ENCODE measurements at regions not wholly inside any gene's neighbourhood (a gene's known extent, or its start where the extent isn't known, plus 50 kb on each side); places are given as distances from the start of the nearest gene placed in this dataset.
"Not testable (repeated sequence)": the region's sequence is repeated elsewhere in the genome, so short reads cannot be mapped to it uniquely, and the experiment has no call there.

DNA sequence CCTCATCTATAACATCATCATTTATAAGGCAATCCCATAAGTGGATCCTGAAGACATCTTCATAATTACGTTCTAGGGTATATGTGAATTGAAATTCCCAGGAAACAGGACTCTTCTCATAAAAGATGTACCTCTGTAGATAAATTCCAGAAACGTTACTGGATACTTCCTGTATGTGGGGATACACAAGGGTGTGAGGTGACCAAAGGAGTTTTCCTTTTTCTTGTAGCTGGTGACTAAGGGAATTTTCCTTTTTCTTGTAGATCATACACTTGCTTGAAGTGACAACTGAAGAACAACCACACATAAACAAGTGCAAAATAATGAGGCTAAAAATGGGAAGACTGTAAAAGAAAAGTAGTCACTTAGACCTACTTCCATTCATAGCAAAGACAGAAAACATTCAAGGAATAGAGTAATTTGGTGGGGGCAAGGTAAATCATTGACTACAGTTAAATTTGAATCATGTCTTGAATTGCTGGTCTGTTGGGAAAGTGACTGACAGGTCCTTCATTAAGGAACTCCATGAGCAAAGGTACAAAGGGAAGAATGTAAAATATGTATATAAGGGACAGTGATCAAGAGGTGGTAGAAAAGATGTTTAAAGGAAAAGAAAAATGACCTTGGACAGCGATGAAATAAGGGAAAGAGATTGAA is 53.2 kb upstream of the UBE2E3 start:
- DNase-seq = no peak

- no peak for DNase-seq
Measured at GRCh38 chr2:180925700-180926099, 54.7 kb upstream of the UBE2E3 start.

DNA sequence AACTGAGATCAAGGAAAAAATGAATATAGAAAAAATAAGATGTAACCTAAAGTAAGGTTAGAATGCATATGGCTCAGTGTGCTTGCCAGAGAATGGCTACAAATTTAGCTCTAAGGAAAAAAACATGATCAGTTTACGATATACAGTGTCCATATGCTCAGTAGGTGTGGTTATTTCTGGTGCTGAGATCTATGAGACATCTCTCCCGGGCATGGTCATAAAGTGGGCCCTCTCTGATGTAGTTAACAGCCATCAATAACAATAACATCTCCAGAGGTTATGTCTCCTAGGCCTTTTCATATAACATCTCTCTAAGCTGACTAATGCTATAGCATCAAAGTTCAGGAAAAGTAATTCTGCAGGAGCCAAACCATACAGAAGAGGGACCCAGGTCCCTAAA is 56.3 kb upstream of the UBE2E3 start:
- no peak for DNase-seq

GRCh38 chr2:180910831-180911665 is 69.4 kb upstream of the UBE2E3 start:
- no peak for DNase-seq

DNA sequence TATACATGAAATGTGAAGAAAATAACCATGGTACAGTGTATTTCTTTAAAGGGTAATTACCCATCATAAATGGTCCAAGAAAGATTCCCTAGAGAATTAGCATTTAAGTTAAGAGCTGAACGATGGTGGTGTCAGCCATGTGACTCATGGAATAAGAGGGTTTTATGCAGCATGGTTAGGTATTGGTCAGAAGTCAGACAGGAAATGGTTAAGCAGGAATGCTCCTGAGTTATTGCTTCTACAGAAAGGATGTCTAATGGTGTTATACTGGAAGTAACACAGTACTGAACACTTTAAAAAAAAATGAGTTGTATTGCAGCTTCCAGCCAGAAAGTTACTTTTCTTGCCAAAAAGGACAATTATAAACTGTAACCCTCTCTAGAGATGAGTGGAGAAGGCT is 72.7 kb upstream of the UBE2E3 start:
- no peak for DNase-seq

- DNase-seq = peak; percentile 11
Measured at GRCh38 chr2:180905461-180905860, 74.9 kb upstream of the UBE2E3 start.

DNA sequence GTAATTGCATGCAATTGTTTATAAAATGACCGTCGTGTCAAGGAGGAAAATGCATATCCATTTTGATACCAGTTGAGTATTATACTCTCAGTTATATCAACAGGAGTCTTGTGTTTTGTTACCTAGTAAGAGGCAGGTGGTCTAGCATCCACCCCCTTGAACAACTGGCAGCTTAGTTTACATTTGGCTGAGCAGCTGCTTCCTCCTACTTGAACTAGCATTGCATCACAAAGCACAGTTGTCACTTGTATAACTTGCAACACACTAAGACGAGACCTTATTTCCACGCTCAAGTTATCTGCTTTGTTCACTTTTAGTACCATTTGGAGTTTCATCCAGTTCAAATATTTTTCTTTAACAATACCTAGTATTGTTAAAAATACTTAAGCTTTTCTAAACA is 75.4 kb upstream of the UBE2E3 start:
- DNase-seq = peak; percentile 28

- DNase-seq = no peak
Measured at GRCh38 chr2:180901331-180901730, 79.1 kb upstream of the UBE2E3 start.

GRCh38 chr2:180893752-180894151 is 86.7 kb upstream of the UBE2E3 start:
- DNase-seq = no peak

GRCh38 chr2:180892091-180892490 is 88.3 kb upstream of the UBE2E3 start:
- no peak for DNase-seq

GRCh38 chr2:180891360-180891759 is 89.0 kb upstream of the UBE2E3 start:
- DNase-seq = no peak

DNA sequence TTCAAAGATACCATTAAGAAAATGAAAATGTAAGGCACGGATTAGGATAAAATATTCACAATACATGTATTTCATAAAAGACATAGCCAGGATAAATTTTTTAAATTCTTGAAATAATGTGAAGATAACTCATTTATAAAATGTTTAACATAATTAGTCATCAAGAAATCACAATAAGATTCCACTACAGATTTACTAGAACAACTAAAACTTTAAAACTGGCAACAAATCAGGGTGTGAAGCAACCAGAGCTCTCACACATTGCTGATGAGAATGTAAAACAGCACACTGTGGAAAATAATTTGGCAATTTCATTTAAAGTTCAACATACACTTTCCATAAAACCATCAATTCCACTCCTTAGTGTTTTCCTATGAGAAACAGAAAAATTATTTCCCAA is 89.6 kb upstream of the UBE2E3 start:
- DNase-seq = no peak

DNA sequence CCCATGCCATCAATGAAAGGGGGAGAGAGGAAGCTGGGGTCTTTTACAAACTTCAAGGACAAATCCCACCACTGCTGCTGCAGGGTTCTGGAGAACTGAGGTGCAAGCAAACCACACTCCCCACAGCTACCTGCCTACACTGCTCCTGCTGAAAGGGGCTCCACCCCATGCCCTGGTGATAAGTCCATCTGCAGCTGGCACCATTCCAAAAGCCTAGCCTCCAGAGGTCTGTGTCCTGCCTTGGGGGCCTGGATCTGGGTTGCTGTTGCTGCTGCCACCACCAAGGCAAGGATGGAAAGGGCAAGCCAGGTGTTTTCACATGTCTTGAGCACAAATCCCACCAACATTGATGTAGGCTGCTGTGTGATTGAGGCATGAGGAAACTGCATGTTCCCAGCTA is 97.4 kb upstream of the UBE2E3 start:
- no peak for DNase-seq

GRCh38 chr2:180876506-180876905 is 103.9 kb upstream of the UBE2E3 start:
- DNase-seq = no peak

DNA sequence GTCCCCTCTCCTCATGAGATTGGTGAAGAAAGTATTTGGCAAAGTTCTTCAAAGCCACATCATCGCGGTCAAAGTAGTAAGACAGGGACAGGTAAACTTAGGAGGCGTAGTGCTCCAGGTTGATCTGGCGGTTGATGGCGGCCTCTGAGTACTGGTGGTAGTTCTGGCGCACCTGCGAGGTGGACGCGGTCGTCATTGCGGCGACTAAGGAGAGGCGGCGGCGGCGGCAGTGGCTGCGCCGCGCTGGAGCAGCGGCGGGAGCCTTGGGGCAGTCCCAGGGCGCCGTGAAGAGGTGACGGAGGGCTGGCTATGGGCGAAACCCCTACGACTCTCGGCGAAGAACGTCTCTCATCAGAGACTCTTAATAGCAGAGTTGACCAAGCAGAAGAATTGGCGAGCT is 107.2 kb upstream of the UBE2E3 start:
- no peak for DNase-seq

DNA sequence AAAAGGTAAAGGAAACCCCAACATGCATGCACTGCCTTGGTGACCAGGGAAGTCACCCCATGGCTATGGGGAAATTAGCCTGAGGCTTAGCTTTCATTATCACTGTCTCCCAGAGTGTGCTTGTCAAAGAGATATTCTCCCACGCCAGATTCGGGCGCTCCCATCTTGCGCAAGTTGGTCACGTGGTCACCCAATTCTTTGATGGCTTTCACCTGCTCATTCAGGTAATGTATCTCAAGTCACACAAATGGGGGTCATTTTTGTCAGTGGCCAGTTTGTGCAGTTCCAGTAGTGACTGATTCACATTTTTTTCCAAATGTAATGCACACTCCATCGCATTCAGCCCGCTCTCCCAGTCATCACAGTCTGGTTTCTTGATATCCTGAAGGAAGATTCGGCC is 107.6 kb upstream of the UBE2E3 start:
- DNase-seq = not testable (repeated sequence)

DNA sequence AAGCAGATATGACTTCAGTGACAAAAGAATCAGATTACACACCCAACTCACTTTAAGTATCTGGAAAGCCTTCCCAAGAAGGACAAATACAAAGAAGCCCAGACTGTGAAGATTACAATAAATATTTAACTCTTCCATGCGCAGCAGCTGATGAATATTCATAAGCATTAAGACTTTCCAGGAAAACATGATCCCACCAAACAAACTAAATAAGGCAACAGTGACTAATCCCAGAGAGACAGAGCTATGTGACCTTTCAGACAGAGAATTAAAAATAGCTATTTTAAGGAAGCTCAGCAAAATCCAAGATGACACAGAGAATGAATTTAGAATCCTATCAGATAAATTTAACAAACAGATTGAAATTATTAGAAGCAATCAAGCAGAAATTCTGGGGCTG is 108.2 kb upstream of the UBE2E3 start:
- no peak for DNase-seq

DNA sequence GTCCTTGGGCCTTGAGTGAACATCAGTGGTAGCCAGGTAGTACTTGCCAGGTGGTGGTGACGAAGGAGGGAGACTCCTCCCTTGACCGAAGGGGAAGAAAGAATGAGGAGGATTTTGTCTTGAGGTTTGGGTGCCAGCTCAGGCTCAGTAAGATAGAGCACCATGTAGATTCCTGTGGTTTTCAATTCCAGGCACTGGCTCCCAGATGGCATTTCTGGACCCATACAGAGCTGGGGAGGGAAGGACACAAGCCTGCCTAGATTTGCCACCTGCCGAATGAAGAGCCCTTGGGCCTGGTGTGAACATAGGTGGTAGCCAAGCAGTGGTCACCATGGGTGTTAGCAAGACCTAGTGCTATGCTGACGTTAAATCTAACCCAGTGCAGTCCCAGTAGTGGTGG is 108.8 kb upstream of the UBE2E3 start:
- DNase-seq = no peak

GRCh38 chr2:180849851-180850250 is 130.6 kb upstream of the UBE2E3 start:
- no peak for DNase-seq

DNA sequence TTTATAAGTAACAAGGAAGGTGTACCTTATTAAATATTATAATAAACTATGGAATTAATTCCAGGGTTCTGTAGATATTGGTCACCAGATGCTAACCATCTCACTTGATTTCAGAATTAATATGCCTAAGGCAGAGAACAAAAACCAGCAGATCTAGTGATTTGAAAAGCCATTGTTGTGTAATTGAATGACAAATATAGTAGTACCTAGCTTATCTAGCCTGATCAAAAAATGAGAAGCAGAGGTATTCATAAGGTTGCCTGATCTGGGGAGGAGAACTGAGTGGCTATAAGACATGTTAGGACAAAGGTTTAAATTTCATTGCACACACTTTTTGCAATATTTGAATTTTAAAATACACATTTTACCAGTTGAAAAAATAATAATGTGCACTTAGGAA is 132.0 kb upstream of the UBE2E3 start:
- DNase-seq = no peak

DNA sequence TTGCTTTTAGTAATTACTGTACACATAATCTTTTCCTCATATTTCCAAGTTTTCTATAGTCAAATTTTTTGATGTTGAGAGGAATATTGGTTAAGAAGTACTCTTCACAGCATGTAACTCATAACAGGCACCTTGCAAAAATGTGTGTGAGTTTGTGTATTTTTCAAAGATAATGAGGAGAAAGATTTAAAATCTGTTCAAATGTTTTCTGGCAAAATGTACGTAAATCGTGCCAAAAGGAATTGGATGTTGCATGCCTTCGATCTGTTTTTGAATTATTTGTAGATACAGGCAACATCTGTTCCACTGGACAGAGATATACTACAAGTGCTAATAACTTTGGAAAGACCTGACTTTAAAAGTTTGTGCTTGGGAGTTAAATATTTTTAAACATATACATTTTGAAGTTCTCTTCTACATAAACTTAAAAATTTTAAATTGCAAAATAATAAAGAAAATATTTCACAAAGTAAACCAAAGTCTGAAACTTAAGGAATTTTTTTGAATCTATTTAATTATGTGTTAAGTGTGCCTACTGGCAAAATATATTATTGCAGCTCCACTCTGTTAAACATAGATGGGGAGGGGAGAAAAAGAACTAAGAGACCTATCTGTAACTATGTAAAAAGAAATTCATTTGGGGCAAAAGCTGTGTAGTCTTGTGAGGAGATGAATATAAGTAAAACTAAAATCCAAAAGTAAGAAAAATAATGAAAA is 133.5 kb upstream of the UBE2E3 start:
- DNase-seq = no peak

GRCh38 chr2:180842461-180842860 is 137.9 kb upstream of the UBE2E3 start:
- DNase-seq = no peak

DNA sequence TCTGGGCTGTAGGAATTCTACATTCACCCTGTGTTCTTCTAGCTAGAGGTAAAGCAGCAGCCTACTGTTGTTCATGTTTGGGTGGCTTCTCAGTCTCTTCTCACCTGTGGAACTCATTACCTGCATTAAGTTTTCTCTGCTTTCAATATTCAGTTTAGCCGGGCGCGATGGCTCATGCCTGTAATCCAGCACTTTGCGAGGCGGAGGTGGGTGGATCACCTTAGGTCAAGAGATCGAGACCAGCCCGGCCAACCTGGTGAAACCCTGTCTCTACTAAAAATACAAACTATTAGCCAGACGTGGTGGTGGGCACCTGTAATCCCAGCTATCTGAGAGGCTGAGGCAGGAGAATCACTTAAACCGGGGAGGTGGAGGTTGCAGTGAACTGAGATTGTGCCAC is 139.8 kb upstream of the UBE2E3 start:
- no peak for DNase-seq

DNA sequence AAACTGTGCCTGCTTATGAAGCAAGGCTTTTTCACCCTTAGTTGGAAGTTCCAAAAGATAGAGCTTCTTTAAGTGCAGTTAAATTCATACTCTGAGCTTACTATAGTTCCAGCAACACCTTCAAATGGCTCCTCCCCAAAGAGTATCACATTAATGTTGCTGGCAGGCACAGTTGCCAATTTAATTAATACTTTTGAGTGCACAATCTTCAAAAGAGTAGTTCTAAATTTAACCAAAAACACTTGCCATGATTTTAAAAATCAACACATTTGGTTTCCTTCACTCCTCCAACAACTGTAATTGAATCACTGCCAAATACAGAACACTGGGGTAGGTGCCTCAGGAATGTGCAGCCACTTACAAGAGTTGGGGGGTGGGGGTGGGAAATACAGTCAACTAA is 150.6 kb upstream of the UBE2E3 start:
- no peak for DNase-seq

Measured in NCI-H1092 treated with DMSO at 0.1 percent for 48 hours (cell line).